ENCODE measurements at regions not wholly inside any gene's neighbourhood (a gene's known extent, or its start where the extent isn't known, plus 50 kb on each side); places are given as distances from the start of the nearest gene placed in this dataset.

DNA sequence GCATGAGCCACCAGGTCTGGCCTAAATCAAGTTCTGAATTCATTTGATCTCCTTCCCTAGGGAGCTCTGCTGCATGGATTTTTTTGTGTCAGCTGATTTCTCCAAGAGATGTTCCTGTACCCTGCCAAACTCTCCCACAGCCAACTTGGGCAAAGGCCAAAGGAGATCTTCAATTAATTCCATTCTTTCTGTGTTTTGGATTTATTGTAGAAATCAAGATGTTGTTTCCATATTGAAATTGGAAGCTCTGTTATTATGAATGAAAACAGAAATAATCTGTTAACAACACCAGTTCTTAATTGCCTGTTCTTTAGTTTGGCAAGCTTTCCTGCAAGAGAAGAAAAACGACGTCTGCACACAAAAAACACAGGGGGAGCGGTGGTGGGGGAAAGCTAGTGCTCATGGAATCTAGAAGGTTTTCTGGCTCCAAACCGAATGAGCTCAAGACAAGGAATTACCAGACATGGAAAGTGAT is 86.5 kb upstream of the ABCC4 start:
- no peak for DNase-seq (ENCODE audit: low read depth)
- no peak overlapping the region for H3K4me3 ChIP-seq (ENCODE audit: low read depth, low read length)
- TF ChIP-seq, protein P1, sequence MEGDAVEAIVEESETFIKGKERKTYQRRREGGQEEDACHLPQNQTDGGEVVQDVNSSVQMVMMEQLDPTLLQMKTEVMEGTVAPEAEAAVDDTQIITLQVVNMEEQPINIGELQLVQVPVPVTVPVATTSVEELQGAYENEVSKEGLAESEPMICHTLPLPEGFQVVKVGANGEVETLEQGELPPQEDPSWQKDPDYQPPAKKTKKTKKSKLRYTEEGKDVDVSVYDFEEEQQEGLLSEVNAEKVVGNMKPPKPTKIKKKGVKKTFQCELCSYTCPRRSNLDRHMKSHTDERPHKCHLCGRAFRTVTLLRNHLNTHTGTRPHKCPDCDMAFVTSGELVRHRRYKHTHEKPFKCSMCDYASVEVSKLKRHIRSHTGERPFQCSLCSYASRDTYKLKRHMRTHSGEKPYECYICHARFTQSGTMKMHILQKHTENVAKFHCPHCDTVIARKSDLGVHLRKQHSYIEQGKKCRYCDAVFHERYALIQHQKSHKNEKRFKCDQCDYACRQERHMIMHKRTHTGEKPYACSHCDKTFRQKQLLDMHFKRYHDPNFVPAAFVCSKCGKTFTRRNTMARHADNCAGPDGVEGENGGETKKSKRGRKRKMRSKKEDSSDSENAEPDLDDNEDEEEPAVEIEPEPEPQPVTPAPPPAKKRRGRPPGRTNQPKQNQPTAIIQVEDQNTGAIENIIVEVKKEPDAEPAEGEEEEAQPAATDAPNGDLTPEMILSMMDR (IDR thresholded peaks at IDR 0.05; ENCODE audit: control insufficient read depth, extremely low read depth, insufficient read depth) = no peak

GRCh38 chr13:95388420-95389079 is 87.3 kb upstream of the ABCC4 start:
- no peak for DNase-seq (ENCODE audit: low read depth)
- no peak overlapping the region for H3K4me3 ChIP-seq (ENCODE audit: low read depth, low read length)
- TF ChIP-seq, protein P1 (IDR thresholded peaks at IDR 0.05; ENCODE audit: control insufficient read depth, extremely low read depth, insufficient read depth) = no peak

- TF ChIP-seq, protein P1 (IDR thresholded peaks at IDR 0.05; ENCODE audit: control insufficient read depth, extremely low read depth, insufficient read depth) = no peak
- DNase-seq (ENCODE audit: low read depth) = no peak
- no peak overlapping the region for H3K4me3 ChIP-seq (ENCODE audit: low read depth, low read length)
Observed at GRCh38 chr13:95391362-95391761, 90.1 kb upstream of the ABCC4 start.

DNA sequence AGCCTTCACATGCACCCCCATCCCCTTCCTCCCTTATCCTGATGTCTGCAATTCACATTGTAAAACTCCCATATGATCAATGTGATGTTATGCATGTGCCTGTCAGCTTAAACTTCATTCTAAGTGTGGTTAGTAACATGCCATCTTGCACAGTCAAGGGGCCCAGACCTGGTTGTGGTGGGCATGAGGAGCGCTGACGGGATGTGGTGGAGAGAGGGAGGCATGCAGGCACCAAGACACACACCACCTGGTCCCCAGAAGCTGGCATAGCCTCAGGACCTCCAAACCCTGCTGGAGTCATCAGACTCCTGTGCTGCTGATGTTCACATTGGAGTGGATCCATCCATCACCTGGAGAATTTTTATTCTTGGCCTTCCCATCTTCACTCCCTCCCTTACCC is 90.5 kb upstream of the ABCC4 start:
- TF ChIP-seq, protein P1 (IDR thresholded peaks at IDR 0.05; ENCODE audit: control insufficient read depth, extremely low read depth, insufficient read depth) = no peak
- no peak for DNase-seq (ENCODE audit: low read depth)
- H3K4me3 ChIP-seq (ENCODE audit: low read depth, low read length) = no peak overlapping the region

GRCh38 chr13:95392597-95392996 is 91.3 kb upstream of the ABCC4 start:
- TF ChIP-seq, protein P1 (IDR thresholded peaks at IDR 0.05; ENCODE audit: control insufficient read depth, extremely low read depth, insufficient read depth) = no peak
- H3K4me3 ChIP-seq (ENCODE audit: low read depth, low read length) = no peak overlapping the region
- no peak for DNase-seq (ENCODE audit: low read depth)

DNA sequence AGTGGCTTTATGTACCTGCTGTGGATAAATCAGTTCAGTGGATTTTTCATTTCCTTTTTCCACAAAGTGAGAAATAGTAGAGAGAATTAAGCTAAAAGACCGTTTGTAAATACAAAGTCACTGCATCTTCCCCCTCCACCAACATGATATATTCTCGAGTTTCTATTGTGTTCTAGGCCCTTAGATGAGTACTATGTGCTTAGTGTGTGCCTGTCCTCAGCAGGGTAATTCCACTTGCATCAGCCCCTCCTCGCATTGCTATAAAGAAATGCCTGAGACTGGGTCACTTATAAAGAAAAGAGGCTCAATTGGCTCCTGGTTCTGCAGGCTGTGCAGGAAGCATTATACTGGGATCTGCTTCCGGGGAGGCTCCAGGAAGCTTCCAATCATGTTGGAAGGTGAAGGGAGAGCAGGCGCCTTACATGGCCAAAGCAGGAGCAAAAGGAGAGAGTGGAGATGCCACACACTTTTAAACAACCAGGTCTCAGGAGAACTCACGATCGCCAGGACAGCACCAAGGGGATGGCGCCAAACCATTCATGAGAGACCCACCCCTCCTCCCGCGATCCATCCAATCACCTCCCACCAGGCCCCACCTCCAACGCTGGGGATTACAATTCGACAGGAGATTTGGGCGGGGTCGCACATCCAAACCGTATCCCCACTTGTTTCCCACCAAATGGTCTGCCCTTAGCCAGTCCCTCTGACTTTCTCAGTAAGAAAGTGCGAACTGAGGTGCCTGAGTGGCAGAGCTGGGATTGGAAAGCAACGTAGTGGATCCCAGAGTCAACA is 102.3 kb upstream of the ABCC4 start:
- TF ChIP-seq, protein P1 (IDR thresholded peaks at IDR 0.05; ENCODE audit: control insufficient read depth, extremely low read depth, insufficient read depth) = no peak
- no peak for DNase-seq (ENCODE audit: low read depth)
- no peak overlapping the region for H3K4me3 ChIP-seq (ENCODE audit: low read depth, low read length)

Measured in LNCaP clone FGC (cell line).